SU-DHL-6 (cell line): ENCODE measurements at regions not wholly inside any gene's neighbourhood (a gene's known extent, or its start where the extent isn't known, plus 50 kb on each side); places are given as distances from the start of the nearest gene placed in this dataset.

Experiments used
- H2AFZ ChIP-seq: fragments of 200-600 bp; sonication (generic); 2 replicates; pipeline ENCODE4 v1.6.1; 2014; ENCODE audit warnings: low read depth, mild to moderate bottlenecking, moderate library complexity, mixed read lengths, antibody characterized with exemption, low read length; ENCODE audit not compliant: severe bottlenecking
- H3F3A ChIP-seq: fragments of 200-600 bp; shearing (Covaris generic); 2 replicates; pipeline ENCODE4 v1.6.0; 2016; ENCODE audit warnings: antibody characterized with exemption, mild to moderate bottlenecking; ENCODE audit not compliant: insufficient read depth
- H3K27ac ChIP-seq: fragments of 200-600 bp; sonication (generic); 2 replicates; pipeline ENCODE4 v1.5.1; 2016; ENCODE audit warnings: low read depth, mild to moderate bottlenecking, low read length, moderate library complexity, mixed read lengths
- H3K27me3 ChIP-seq: fragments of 200-600 bp; sonication (generic), shearing (Covaris generic); 2 replicates; pipeline ENCODE4 v1.6.0; 2014; ENCODE audit warnings: mild to moderate bottlenecking, low read length
- H3K36me3 ChIP-seq: fragments of 200-600 bp; sonication (generic); 2 replicates; pipeline ENCODE4 v1.6.1; 2014; ENCODE audit warnings: mild to moderate bottlenecking, low read length, mixed read lengths
- H3K4me2 ChIP-seq: fragments of 300-600, 200-600 bp; shearing (Covaris generic), sonication (generic); 2 replicates; pipeline ENCODE4 v1.6.0; 2014; ENCODE audit warnings: low read length, low read depth, mild to moderate bottlenecking; ENCODE audit not compliant: poor library complexity, severe bottlenecking
- H3K4me3 ChIP-seq: fragments of 200-600 bp; sonication (generic); 2 replicates; pipeline ENCODE4 v1.5.1; 2014; ENCODE audit warnings: antibody characterized with exemption, low read length, mild to moderate bottlenecking, mixed read lengths; ENCODE audit not compliant: insufficient read depth, poor library complexity, severe bottlenecking
- H3K79me2 ChIP-seq: fragments of 200-600 bp; sonication (generic); 2 replicates; pipeline ENCODE4 v1.6.1; 2014; ENCODE audit warnings: mild to moderate bottlenecking, low read length, moderate library complexity; ENCODE audit not compliant: insufficient read depth
- H3K9ac ChIP-seq: fragments of 200-600 bp; sonication (generic); 2 replicates; pipeline ENCODE4 v1.7.0; 2014; ENCODE audit warnings: mild to moderate bottlenecking, low read length
- H3K9me2 ChIP-seq: fragments of 200-600 bp; sonication (generic); replicated peaks from 2 replicates; pipeline ENCODE4 v1.6.1; 2014; ENCODE audit warnings: low read length; ENCODE audit not compliant: insufficient read depth
- H3K9me3 ChIP-seq: fragments of 200-600 bp; sonication (generic); 2 replicates; pipeline ENCODE4 v1.6.1; 2014; ENCODE audit warnings: low read length, mixed read lengths; ENCODE audit not compliant: insufficient read depth
- H4K20me1 ChIP-seq: fragments of 200-600 bp; sonication (generic); 2 replicates; pipeline ENCODE4 v1.6.1; 2014; ENCODE audit warnings: low read depth, mild to moderate bottlenecking, antibody characterized with exemption, low read length, moderate library complexity, mixed read lengths
- CTCF ChIP-seq: fragments of 200-600 bp; sonication (generic); IDR thresholded peaks from one replicate; pipeline ENCODE4 v1.5.1; 2017; ENCODE audit warnings: antibody characterized with exemption, mild to moderate bottlenecking, low read length, moderate library complexity; ENCODE audit not compliant: insufficient read depth, poor library complexity, severe bottlenecking
- EZH2phosphoT487 ChIP-seq: fragments of 200-600 bp; sonication (generic), shearing (Covaris generic); conservative IDR thresholded peaks from 2 replicates; pipeline ENCODE4 v1.6.1; 2018; ENCODE audit warnings: mild to moderate bottlenecking, antibody characterized with exemption, low read length, moderate library complexity, mixed read lengths

- H3K4me3 ChIP-seq = no peak overlapping the region
- TF ChIP-seq EZH2phosphoT487 (no peak), CTCF (no peak)
These were observed 512.2 kb downstream of the CD109 start for GRCh38 chr6:74208239-74208638.

GRCh38 chr6:74199215-74199915 is 503.4 kb downstream of the CD109 start:
- H3K9ac ChIP-seq = no peak overlapping the region
- no peaks in the 10 kb centered on the region for H3F3A ChIP-seq
- TF ChIP-seq EZH2phosphoT487 (no peak), CTCF (no peak)
- no peaks in the 10 kb centered on the region for H4K20me1 ChIP-seq
- no peaks in the 10 kb centered on the region for H3K36me3 ChIP-seq
- no peaks in the 10 kb centered on the region for H3K27me3 ChIP-seq
- no peak overlapping the region for H3K4me3 ChIP-seq
- no peaks in the 10 kb centered on the region for H3K9me2 ChIP-seq
- H3K4me2 ChIP-seq = no peak overlapping the region
- no peak overlapping the region for H3K27ac ChIP-seq
- H3K79me2 ChIP-seq = no peaks in the 10 kb centered on the region
- H2AFZ ChIP-seq = no peak overlapping the region
- no peaks in the 10 kb centered on the region for H3K9me3 ChIP-seq

More at GRCh38 chr6:74208239-74208638, 512.2 kb downstream of the CD109 start:
- no peaks in the 10 kb centered on the region for H3K36me3 ChIP-seq
- no peak overlapping the region for H3K4me2 ChIP-seq
- no peak overlapping the region for H2AFZ ChIP-seq
- no peak overlapping the region for H3K9ac ChIP-seq
- H3K79me2 ChIP-seq = no peaks in the 10 kb centered on the region
- H3F3A ChIP-seq = no peaks in the 10 kb centered on the region
- no peaks in the 10 kb centered on the region for H4K20me1 ChIP-seq
- H3K27ac ChIP-seq = no peak overlapping the region
- H3K27me3 ChIP-seq = no peaks in the 10 kb centered on the region
- H3K9me2 ChIP-seq = no peaks in the 10 kb centered on the region
- H3K9me3 ChIP-seq = no peaks in the 10 kb centered on the region

GRCh38 chr6:74197310-74197709 is 501.3 kb downstream of the CD109 start:
- H2AFZ ChIP-seq = no peak overlapping the region
- no peak overlapping the region for H3K27ac ChIP-seq
- TF ChIP-seq EZH2phosphoT487 (no peak), CTCF (no peak)
- no peaks in the 10 kb centered on the region for H3K36me3 ChIP-seq
- H3K4me2 ChIP-seq = no peak overlapping the region
- H3K79me2 ChIP-seq = no peaks in the 10 kb centered on the region
- H4K20me1 ChIP-seq = no peaks in the 10 kb centered on the region
- no peak overlapping the region for H3K9ac ChIP-seq
- H3K9me3 ChIP-seq = no peaks in the 10 kb centered on the region
- H3F3A ChIP-seq = no peaks in the 10 kb centered on the region
- no peaks in the 10 kb centered on the region for H3K27me3 ChIP-seq
- no peaks in the 10 kb centered on the region for H3K9me2 ChIP-seq
- H3K4me3 ChIP-seq = no peak overlapping the region
